Activated T-cell treated with anti-CD3 and anti-CD28 coated beads, Interleukin-2, amount 50 U/mL, for 4 hours (primary cell): ENCODE measurements at regions not wholly inside any gene's neighbourhood (a gene's known extent, or its start where the extent isn't known, plus 50 kb on each side); places are given as distances from the start of the nearest gene placed in this dataset.
"Not testable (repeated sequence)": the region's sequence is repeated elsewhere in the genome, so short reads cannot be mapped to it uniquely, and the experiment has no call there.

Experiments
- ATAC-seq, 2 donors: fragments of 200-7000 bp; cut with Tn5 transposase; one replicate each; pipeline ENCODE4 v1.10.0; 2021
- DNase-seq: peaks from one replicate; pipeline ENCODE4 v3.0.0-alpha.2; 2020
- H3K27me3 Mint-ChIP-seq: one replicate; pipeline ENCODE4 v1.8.0; 2021; ENCODE audit warnings: low read depth, mixed read lengths
- H3K36me3 Mint-ChIP-seq: one replicate; pipeline ENCODE4 v1.8.0; 2022; ENCODE audit warnings: mixed read lengths; ENCODE audit not compliant: insufficient read depth
- H3K4me1 Mint-ChIP-seq: one replicate; pipeline ENCODE4 v1.8.0; 2021; ENCODE audit warnings: low read depth, mixed read lengths
- H3K4me3 Mint-ChIP-seq: one replicate; pipeline ENCODE4 v1.8.0; 2021; ENCODE audit warnings: mild to moderate bottlenecking, moderate library complexity, mixed read lengths
- H3K9me3 Mint-ChIP-seq: one replicate; pipeline ENCODE4 v1.8.0; 2021; ENCODE audit warnings: mixed read lengths

DNA sequence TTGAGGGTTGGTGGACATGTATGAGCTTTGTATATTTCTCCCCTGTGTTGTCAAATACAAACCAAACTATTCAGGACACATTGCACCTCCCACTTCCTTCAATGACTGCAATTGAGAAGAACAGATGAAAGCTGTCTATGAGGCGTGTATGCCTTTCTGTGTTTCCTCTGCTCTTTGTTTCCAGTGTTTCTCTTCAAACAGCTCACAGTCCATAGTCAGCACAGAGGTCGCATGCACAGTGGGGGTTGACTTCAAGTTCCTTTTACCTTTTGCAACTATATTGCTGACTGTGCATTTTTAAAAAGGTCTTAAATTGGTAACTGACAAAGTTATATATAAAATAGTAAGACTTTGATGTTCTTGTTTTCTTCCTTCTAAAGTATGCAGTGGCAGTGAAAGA is 957.8 kb downstream of the C4orf33 start:
- Mint-ChIP-seq H3K4me1 (no peaks in the 10 kb centered on the region), H3K4me3 (no peak overlapping the region), H3K9me3 (peaks cover 11% of the 10 kb centered on the region), H3K36me3 (no peaks in the 10 kb centered on the region), H3K27me3 (no peaks in the 10 kb centered on the region)
- no peak for DNase-seq
- no peak for ATAC-seq

DNA sequence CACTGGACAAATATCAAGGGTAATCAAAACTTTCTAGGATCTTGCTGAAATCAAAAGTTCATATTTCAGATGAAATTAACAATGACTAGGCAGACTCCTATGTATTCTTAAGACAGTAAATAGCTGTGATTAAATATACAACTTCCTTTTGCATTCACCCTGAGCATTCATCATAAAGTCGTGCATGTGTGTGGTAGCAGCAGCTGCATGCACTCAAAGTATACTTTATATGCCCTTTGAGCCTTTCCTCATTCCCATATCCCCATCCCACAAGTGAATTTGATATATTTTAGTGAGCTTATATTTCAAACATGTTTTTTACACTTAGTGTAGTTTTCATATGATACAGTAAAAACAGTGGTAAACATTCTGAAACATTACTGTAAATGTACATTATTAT is 959.0 kb downstream of the C4orf33 start:
- no peaks in the 10 kb centered on the region for H3K4me1 Mint-ChIP-seq
- H3K9me3 Mint-ChIP-seq = peaks cover 11% of the 10 kb centered on the region
- no peak overlapping the region for H3K4me3 Mint-ChIP-seq
- DNase-seq = no peak
- H3K27me3 Mint-ChIP-seq = no peaks in the 10 kb centered on the region
- no peaks in the 10 kb centered on the region for H3K36me3 Mint-ChIP-seq
- ATAC-seq = no peak

GRCh38 chr4:130056286-130056685 is 960.3 kb downstream of the C4orf33 start:
- H3K9me3 Mint-ChIP-seq = peaks cover 11% of the 10 kb centered on the region
- no peaks in the 10 kb centered on the region for H3K27me3 Mint-ChIP-seq
- H3K4me3 Mint-ChIP-seq = no peak overlapping the region
- DNase-seq = no peak
- no peaks in the 10 kb centered on the region for H3K4me1 Mint-ChIP-seq
- no peaks in the 10 kb centered on the region for H3K36me3 Mint-ChIP-seq
- no peak for ATAC-seq

DNA sequence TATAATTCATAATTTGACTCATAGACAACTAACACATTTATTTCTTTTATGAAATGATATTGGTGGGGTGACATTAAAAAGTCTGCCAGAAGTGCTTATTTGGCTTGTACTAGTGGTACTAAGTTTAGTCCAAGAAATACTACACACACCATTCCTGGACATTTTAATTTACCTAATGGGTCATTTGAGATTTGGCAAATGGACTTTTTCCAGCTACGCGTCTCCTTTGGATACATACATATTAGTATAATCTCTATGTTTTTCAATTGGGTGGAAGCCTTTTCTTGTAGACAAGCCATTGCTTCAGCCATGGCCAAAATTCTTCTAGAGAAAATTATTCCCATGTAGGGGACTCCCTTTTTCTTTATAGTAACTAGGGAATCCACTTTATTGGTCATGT is 968.5 kb downstream of the C4orf33 start:
- no peak for DNase-seq
- Mint-ChIP-seq H3K36me3 (no peaks in the 10 kb centered on the region), H3K4me1 (no peaks in the 10 kb centered on the region), H3K27me3 (no peaks in the 10 kb centered on the region), H3K4me3 (no peak overlapping the region), H3K9me3 (no peaks in the 10 kb centered on the region)
- no peak for ATAC-seq

- no peak for ATAC-seq
- no peaks in the 10 kb centered on the region for H3K27me3 Mint-ChIP-seq
- H3K9me3 Mint-ChIP-seq = no peaks in the 10 kb centered on the region
These were observed 971.5 kb downstream of the C4orf33 start for GRCh38 chr4:130067419-130067818.

DNA sequence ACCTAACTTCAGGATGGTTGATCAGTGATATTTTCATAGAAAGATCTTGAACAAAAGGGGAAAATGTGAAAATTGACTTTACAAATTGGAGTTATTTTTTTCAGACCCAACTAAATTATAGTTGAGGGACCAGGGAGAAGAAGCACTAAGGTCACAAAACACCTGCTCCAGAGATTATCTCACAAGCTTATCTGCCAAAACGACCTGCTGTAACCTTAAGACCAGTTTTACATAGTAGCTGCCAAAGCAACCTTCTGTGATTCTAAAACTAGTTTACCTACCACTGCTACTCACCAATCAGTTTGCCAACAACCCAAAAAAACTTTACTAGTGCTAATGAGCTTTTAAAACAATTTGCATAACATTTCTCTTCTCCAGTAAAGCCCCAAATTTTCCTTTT is 972.1 kb downstream of the C4orf33 start:
- no peak overlapping the region for H3K4me3 Mint-ChIP-seq
- ATAC-seq (no peak), DNase-seq (no peak)
- no peaks in the 10 kb centered on the region for H3K4me1 Mint-ChIP-seq
- no peaks in the 10 kb centered on the region for H3K36me3 Mint-ChIP-seq
- H3K27me3 Mint-ChIP-seq = no peaks in the 10 kb centered on the region
- no peaks in the 10 kb centered on the region for H3K9me3 Mint-ChIP-seq

More at GRCh38 chr4:130067419-130067818, 971.5 kb downstream of the C4orf33 start:
- no peak for DNase-seq
- H3K4me1 Mint-ChIP-seq = no peaks in the 10 kb centered on the region
- H3K36me3 Mint-ChIP-seq = no peaks in the 10 kb centered on the region
- H3K4me3 Mint-ChIP-seq = no peak overlapping the region

GRCh38 chr4:130071746-130072145 is 975.8 kb downstream of the C4orf33 start:
- no peak for ATAC-seq
- Mint-ChIP-seq H3K4me3 (no peak overlapping the region), H3K36me3 (no peaks in the 10 kb centered on the region), H3K27me3 (no peaks in the 10 kb centered on the region), H3K9me3 (no peaks in the 10 kb centered on the region), H3K4me1 (no peaks in the 10 kb centered on the region)
- DNase-seq = no peak

DNA sequence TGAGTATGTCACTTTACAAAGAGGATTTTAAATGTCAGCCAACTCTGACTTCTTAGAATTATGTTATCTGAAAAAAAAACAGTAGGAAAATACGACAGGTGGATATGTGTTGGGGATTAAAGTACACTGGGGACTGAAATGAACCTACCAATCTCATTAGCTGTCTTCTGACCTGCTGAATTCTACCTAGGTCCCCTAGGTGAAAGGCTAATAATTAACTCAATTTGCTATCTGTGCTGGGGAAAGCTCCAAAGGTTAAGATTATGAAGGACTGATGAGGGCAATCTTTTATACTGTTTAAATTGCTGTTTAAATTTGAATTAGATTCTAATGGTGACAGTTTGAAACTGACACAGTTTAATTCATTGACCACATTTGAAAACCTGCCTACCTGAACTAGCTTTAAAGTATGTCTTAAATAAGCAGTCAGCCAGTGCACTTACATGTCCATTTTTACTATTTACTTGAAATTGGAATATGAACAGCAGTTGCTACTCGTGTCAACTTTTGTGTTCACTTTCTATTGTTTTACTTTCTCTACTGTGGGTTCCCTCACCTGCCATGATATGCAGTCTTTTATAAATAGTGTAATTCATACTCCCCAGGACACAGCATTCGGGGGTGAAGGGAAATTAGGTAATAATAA is 977.3 kb downstream of the C4orf33 start:
- DNase-seq = no peak
- Mint-ChIP-seq H3K4me3 (no peak overlapping the region), H3K4me1 (no peaks in the 10 kb centered on the region)

DNA sequence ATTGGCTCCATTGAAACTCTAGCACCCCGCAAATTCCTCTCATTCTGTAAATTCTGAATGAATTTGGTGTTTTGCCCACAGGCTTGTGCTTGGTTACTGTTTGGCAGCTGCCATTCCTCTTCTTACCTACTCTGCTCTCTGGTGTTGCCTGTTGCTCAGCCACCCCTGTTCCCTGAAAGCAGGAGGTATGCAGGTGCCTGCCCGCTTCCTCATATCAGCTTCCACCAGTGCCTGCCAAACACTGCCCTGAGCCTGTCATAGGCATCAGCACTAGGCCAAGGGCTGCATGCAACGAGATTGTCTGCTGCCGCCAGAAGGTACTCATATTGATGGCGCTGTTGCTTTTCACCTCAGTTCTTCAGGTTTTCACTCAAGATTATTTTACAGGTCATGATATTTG is 978.1 kb downstream of the C4orf33 start:
- Mint-ChIP-seq H3K4me1 (no peaks in the 10 kb centered on the region), H3K4me3 (no peak overlapping the region), H3K27me3 (no peaks in the 10 kb centered on the region), H3K36me3 (no peaks in the 10 kb centered on the region), H3K9me3 (no peaks in the 10 kb centered on the region)
- ATAC-seq (no peak), DNase-seq (no peak)

More for the DNA sequence above, 977.3 kb downstream of the C4orf33 start:
- H3K9me3 Mint-ChIP-seq = no peaks in the 10 kb centered on the region
- no peaks in the 10 kb centered on the region for H3K36me3 Mint-ChIP-seq
- no peak for ATAC-seq
- H3K27me3 Mint-ChIP-seq = no peaks in the 10 kb centered on the region

DNA sequence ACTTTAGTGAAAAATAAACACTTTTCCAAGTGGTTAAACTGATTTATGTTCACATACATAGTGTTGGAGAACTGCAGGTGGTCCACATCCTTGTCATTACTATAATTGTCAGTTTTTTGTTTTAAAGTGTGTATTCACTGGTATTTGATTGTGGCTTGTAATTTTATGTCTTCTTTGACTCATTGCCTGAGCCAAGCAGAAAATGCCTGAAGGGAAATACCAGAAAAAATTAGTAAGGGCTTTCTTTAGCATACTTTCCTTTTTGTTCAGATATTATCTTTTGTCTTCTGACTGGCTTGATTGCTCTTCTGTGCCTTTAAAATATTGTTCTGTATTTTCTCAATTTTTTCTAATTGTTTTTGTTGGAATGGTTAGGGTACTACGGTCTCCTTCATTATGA is 981.3 kb downstream of the C4orf33 start:
- Mint-ChIP-seq H3K9me3 (no peaks in the 10 kb centered on the region), H3K36me3 (no peaks in the 10 kb centered on the region), H3K4me3 (no peak overlapping the region), H3K4me1 (no peaks in the 10 kb centered on the region), H3K27me3 (no peaks in the 10 kb centered on the region)
- DNase-seq = no peak
- no peak for ATAC-seq

DNA sequence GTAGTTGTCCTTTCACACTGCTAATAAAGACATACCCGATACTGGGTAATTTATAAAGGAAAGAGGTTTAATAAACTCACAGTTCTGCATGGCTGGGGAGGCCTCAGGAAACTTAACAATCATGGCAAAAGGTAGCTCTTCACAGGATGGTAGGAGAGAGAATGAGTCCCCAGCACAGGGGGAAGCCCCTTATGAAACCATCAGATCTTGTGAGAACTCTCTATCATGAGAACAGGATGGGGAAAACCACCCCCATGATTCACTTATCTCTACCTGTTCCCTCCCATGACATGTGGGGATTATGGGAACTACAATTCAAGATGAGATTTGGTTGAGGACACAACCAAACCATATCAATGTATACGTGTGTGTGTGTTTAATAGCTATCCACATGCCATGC is 983.1 kb downstream of the C4orf33 start:
- H3K27me3 Mint-ChIP-seq, DNase-seq, ATAC-seq, H3K36me3 Mint-ChIP-seq, H3K4me1 Mint-ChIP-seq, H3K9me3 Mint-ChIP-seq, H3K4me3 Mint-ChIP-seq: not testable (repeated sequence)

- no peaks in the 10 kb centered on the region for H3K9me3 Mint-ChIP-seq
- DNase-seq = no peak
- no peaks in the 10 kb centered on the region for H3K27me3 Mint-ChIP-seq
- ATAC-seq = no peak
- no peaks in the 10 kb centered on the region for H3K36me3 Mint-ChIP-seq
- no peak overlapping the region for H3K4me3 Mint-ChIP-seq
- H3K4me1 Mint-ChIP-seq = no peaks in the 10 kb centered on the region
These were observed 985.0 kb downstream of the C4orf33 start for GRCh38 chr4:130080872-130081451.

DNA sequence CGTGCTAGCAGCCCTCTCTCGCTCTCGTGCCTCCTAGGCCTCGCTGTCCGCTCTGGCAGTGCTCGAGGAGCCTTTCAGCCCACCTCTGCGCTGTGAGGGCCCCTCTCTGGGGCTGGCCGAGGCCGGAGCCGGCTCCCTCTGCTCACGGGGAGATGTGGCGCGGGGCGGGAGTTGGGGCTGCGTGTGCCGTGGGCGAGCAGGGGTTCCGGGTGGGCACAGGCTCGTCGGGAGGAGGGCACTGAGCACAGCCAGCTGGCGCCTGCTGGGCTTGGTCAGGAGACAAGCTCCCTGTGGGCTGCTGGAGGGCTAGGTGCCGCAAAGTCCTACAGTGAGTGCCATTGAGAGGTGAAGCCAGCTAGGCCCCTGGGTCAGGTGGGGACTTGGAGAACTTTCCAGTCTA is 994.5 kb downstream of the C4orf33 start:
- no peaks in the 10 kb centered on the region for H3K4me1 Mint-ChIP-seq
- no peak overlapping the region for H3K4me3 Mint-ChIP-seq
- DNase-seq = no peak
- no peak for ATAC-seq
- H3K9me3 Mint-ChIP-seq = peaks cover 3% of the 10 kb centered on the region
- no peaks in the 10 kb centered on the region for H3K36me3 Mint-ChIP-seq
- H3K27me3 Mint-ChIP-seq = no peaks in the 10 kb centered on the region

DNA sequence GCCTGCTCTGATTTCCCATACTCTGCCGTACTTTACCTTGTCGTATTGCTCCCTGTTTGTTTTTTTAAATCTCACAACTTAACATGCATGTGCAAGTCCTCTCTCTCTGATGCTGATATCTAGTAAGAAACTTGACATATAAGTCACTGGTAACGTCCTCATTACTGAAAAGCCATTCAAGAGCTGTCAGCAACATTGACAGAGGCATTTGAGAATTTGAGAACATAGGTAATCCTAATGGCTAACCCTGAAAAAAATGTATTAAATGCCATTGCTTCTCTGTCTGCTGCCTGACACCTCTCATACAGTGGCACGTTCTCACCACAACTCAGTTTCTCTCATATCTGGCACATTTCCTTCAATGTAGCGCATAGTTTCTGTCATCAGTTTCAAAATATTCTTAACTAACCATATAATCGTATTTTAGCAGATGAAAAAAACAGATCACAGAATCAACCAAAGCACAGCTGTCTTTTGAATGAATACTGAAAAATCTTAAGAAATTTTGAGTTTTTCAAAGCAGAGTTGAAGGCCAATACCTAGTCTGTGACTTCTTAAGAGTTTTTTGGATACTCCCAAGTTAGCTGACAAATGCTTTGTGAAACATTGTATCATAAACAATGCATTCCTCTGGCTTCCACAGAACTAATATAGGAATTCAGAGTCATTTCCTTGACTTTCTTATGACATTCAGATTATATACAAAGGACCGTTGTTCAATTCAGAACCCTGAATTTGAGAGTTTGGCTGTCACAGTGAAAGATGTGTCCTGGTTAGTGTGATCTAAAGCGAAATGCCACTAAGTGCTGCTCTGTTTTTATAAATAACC is 996.4 kb downstream of the C4orf33 start:
- Mint-ChIP-seq H3K36me3 (no peaks in the 10 kb centered on the region), H3K27me3 (no peaks in the 10 kb centered on the region), H3K4me3 (no peak overlapping the region), H3K4me1 (no peaks in the 10 kb centered on the region), H3K9me3 (peaks cover 7% of the 10 kb centered on the region)
- ATAC-seq = no peak
- no peak for DNase-seq

DNA sequence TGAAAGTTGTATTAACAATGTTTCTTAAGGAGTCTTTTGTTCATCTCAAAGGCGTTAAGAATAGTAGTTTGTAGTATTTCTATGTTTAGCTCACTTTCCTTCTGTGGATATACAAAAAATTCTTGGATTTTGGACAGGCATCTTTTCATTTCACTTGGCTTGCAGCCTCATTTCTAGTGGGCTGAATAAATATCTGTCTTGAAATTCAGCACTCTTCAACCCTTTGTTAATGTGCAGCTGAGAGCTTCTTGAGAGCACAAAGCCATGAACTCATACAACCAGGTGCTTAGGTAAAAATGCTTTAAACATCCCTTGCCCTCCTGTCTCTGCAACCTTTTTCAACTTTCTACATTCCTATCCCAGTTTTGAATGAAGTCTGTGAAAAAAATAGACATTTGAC is 1003.2 kb downstream of the C4orf33 start:
- Mint-ChIP-seq H3K27me3 (no peaks in the 10 kb centered on the region), H3K9me3 (peaks cover 7% of the 10 kb centered on the region), H3K4me1 (no peaks in the 10 kb centered on the region), H3K36me3 (no peaks in the 10 kb centered on the region), H3K4me3 (no peak overlapping the region)
- no peak for DNase-seq
- ATAC-seq = no peak
